Liver (tissue), 8 donors: ENCODE measurements at regions not wholly inside any gene's neighbourhood (a gene's known extent, or its start where the extent isn't known, plus 50 kb on each side); places are given as distances from the start of the nearest gene placed in this dataset.

ENCODE experiments used
- DNase-seq: peaks from one replicate; pipeline ENCODE4 v3.0.0-alpha.2; 2017; ENCODE audit warnings: low spot score
- H3K27ac ChIP-seq, 2 donors: one replicate each; pipeline ENCODE4 v1.7.0; 2013; ENCODE audit warnings: inconsistent platforms in 2 of 2, low read length in 2 of 2, control low read depth in 1 of 2, low read depth in 1 of 2, mild to moderate bottlenecking in 1 of 2
- H3K27me3 ChIP-seq, 4 donors: one replicate each; pipeline versions ENCODE4 v1.6.1 to v1.7.0; 2013; ENCODE audit warnings: low read length in 3 of 4, inconsistent platforms in 1 of 4, mild to moderate bottlenecking in 1 of 4, moderate library complexity in 1 of 4; ENCODE audit not compliant: control insufficient read depth in 4 of 4, insufficient read depth in 4 of 4
- H3K36me3 ChIP-seq, 4 donors: one replicate each; pipeline versions ENCODE4 v1.6.1 to v1.7.0; 2013; ENCODE audit warnings: low read length in 3 of 4, mild to moderate bottlenecking in 3 of 4, low read depth in 1 of 4, moderate library complexity in 1 of 4; ENCODE audit not compliant: control insufficient read depth in 4 of 4, insufficient read depth in 3 of 4
- H3K4me1 ChIP-seq, 4 donors: one replicate each; pipeline versions ENCODE4 v1.6.1 to v1.7.0; 2013; ENCODE audit warnings: low read length in 3 of 4, mild to moderate bottlenecking in 3 of 4, moderate library complexity in 1 of 4; ENCODE audit not compliant: control insufficient read depth in 4 of 4, insufficient read depth in 4 of 4
- H3K4me3 ChIP-seq, 3 donors: one replicate each; pipeline versions ENCODE4 v1.6.1 to v1.7.0; 2013; ENCODE audit warnings: low read length in 3 of 3, control low read depth in 1 of 3, low read depth in 1 of 3, mild to moderate bottlenecking in 1 of 3
- H3K9ac ChIP-seq, 2 donors: one replicate each; pipeline ENCODE4 v1.7.0; 2013; ENCODE audit warnings: low read length in 2 of 2, mild to moderate bottlenecking in 2 of 2, moderate library complexity in 2 of 2, control low read depth in 1 of 2, low read depth in 1 of 2
- H3K9me3 ChIP-seq, 4 donors: one replicate each; pipeline versions ENCODE4 v1.6.1 to v1.7.0; 2013; ENCODE audit warnings: low read length in 3 of 4; ENCODE audit not compliant: control insufficient read depth in 4 of 4
- EGR1 ChIP-seq, 2 donors: IDR thresholded peaks; 2 replicates each; pipeline ENCODE4 v1.6.1; 2016 to 2018; ENCODE audit warnings: antibody characterized with exemption in 2 of 2, low read depth in 2 of 2
- FOXA1 ChIP-seq: IDR thresholded peaks from 2 replicates; pipeline ENCODE4 v1.6.1; 2016; ENCODE audit warnings: antibody characterized with exemption
- FOXA2 ChIP-seq: IDR thresholded peaks from 2 replicates; pipeline ENCODE4 v1.6.1; 2016; ENCODE audit warnings: antibody characterized with exemption
- HNF4G ChIP-seq: IDR thresholded peaks from 2 replicates; pipeline ENCODE4 v1.6.1; 2016; ENCODE audit warnings: antibody characterized with exemption
- JUND ChIP-seq, 2 donors: IDR thresholded peaks; 2 replicates each; pipeline ENCODE4 v1.6.1; 2016; ENCODE audit warnings: antibody characterized with exemption in 2 of 2
- NR2F2 ChIP-seq: IDR thresholded peaks from 2 replicates; pipeline ENCODE4 v1.6.1; 2016; ENCODE audit warnings: antibody characterized with exemption
- RAD21 ChIP-seq, 2 donors: IDR thresholded peaks; 2 replicates each; pipeline ENCODE4 v1.6.1; 2016; ENCODE audit warnings: antibody characterized with exemption in 2 of 2, mild to moderate bottlenecking in 2 of 2
- RXRA ChIP-seq, 2 donors: IDR thresholded peaks; 2 replicates each; pipeline ENCODE4 v1.6.1; 2017 to 2018; ENCODE audit warnings: antibody characterized with exemption in 2 of 2, mild to moderate bottlenecking in 1 of 2
- WGBS: extraction: QIAGEN DNeasy Blood & Tissue Kit; methylation state at CpG from one replicate; pipeline ENCODE4 v1.1.7; 2013; 5-methylcytosine and 5-hydroxymethylcytosine counted together
- TF ChIP-seq, protein P1 (sequence below): IDR thresholded peaks from 2 replicates; pipeline ENCODE4 v1.6.1; 2016; ENCODE audit warnings: antibody characterized with exemption
- TF ChIP-seq, protein P2 (sequence below): IDR thresholded peaks from 2 replicates; pipeline ENCODE4 v1.6.1; 2016; ENCODE audit warnings: antibody characterized with exemption, mild to moderate bottlenecking
- TF ChIP-seq, protein P3 (sequence below): IDR thresholded peaks from 2 replicates; pipeline ENCODE4 v1.6.1; 2016; ENCODE audit warnings: antibody characterized with exemption
- TF ChIP-seq, protein P4 (sequence below): fragments of 150-350 bp; IDR thresholded peaks from 2 replicates; pipeline ENCODE4 v1.5.1; 2017; ENCODE audit warnings: improper control_type of control experiment, low read depth, low read length; ENCODE audit not compliant: missing input control
- donor health status: healthy.
- donor health status: healthy.
- donor health status: healthy.
- donor health status: healthy.
- donor health status: healthy.

DNA sequence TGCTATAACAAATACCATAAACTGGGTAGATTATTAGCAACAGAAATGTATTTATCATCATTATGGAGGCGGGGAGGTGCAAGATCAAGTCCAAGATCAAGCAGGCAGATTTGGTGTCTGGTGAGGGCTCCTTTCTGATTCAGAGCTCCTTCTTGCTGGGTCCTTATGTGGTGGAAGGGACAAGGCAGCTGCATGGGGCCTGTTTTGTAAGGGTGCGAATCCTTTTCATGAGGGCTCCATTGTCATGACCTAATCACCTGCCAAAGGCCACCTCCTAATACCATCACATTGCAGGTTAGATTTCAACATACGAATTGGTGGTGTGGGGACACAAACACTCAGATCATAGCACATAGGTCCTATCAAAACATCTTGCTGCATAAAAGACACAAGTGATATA lies 84.4 kb upstream of the CCDC150 start:
- Histone ChIP-seq H3K9me3 (no peaks in the 10 kb centered on the region), H3K27ac (no peak overlapping the region), H3K9ac (no peak overlapping the region), H3K27me3 (no peaks in the 10 kb centered on the region), H3K36me3 (no peaks in the 10 kb centered on the region), H3K4me1 (no peaks in the 10 kb centered on the region), H3K4me3 (no peak overlapping the region)
- no peak for TF ChIP-seq EGR1 (IDR thresholded peaks at IDR 0.05; ENCODE audit: low read depth in 2 of 2)
- TF ChIP-seq JUND (IDR thresholded peaks at IDR 0.05), result no peak
- TF ChIP-seq, protein P1, sequence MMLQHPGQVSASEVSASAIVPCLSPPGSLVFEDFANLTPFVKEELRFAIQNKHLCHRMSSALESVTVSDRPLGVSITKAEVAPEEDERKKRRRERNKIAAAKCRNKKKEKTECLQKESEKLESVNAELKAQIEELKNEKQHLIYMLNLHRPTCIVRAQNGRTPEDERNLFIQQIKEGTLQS, result no peak
- no peak for TF ChIP-seq HNF4G
- TF ChIP-seq, protein P2, sequence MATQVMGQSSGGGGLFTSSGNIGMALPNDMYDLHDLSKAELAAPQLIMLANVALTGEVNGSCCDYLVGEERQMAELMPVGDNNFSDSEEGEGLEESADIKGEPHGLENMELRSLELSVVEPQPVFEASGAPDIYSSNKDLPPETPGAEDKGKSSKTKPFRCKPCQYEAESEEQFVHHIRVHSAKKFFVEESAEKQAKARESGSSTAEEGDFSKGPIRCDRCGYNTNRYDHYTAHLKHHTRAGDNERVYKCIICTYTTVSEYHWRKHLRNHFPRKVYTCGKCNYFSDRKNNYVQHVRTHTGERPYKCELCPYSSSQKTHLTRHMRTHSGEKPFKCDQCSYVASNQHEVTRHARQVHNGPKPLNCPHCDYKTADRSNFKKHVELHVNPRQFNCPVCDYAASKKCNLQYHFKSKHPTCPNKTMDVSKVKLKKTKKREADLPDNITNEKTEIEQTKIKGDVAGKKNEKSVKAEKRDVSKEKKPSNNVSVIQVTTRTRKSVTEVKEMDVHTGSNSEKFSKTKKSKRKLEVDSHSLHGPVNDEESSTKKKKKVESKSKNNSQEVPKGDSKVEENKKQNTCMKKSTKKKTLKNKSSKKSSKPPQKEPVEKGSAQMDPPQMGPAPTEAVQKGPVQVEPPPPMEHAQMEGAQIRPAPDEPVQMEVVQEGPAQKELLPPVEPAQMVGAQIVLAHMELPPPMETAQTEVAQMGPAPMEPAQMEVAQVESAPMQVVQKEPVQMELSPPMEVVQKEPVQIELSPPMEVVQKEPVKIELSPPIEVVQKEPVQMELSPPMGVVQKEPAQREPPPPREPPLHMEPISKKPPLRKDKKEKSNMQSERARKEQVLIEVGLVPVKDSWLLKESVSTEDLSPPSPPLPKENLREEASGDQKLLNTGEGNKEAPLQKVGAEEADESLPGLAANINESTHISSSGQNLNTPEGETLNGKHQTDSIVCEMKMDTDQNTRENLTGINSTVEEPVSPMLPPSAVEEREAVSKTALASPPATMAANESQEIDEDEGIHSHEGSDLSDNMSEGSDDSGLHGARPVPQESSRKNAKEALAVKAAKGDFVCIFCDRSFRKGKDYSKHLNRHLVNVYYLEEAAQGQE, result no peak
- no peak for TF ChIP-seq FOXA2
- TF ChIP-seq, protein P3, sequence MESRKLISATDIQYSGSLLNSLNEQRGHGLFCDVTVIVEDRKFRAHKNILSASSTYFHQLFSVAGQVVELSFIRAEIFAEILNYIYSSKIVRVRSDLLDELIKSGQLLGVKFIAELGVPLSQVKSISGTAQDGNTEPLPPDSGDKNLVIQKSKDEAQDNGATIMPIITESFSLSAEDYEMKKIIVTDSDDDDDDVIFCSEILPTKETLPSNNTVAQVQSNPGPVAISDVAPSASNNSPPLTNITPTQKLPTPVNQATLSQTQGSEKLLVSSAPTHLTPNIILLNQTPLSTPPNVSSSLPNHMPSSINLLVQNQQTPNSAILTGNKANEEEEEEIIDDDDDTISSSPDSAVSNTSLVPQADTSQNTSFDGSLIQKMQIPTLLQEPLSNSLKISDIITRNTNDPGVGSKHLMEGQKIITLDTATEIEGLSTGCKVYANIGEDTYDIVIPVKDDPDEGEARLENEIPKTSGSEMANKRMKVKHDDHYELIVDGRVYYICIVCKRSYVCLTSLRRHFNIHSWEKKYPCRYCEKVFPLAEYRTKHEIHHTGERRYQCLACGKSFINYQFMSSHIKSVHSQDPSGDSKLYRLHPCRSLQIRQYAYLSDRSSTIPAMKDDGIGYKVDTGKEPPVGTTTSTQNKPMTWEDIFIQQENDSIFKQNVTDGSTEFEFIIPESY, result no peak
- no peak for TF ChIP-seq RAD21 (IDR thresholded peaks at IDR 0.05)
- 95% methylated on average over 3 of the region's 3 CpGs for WGBS
- DNase-seq, result no peak

DNA sequence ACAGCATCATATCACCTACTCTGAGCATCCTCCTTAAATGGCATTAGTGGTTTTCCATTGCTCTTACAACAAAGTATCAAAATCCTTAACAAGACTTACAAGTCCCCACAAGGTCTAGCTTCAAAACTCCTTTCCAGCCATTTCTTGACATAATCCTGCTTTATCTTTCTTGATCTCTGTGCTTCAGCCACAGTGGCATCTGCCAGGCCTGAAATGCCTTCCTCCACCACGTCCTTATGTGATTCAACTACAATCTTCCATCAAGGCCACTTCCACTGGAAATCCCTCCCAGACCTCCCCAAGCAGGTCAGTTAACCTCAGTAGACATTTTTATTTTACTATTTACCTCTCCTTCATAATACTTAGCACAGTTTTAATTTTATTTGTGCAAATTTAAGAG lies 83.8 kb upstream of the CCDC150 start:
- no peaks in the 10 kb centered on the region for H3K4me1 ChIP-seq
- no peak for TF ChIP-seq RAD21 (IDR thresholded peaks at IDR 0.05)
- no peak for TF ChIP-seq RXRA (IDR thresholded peaks at IDR 0.05)
- no peak for TF ChIP-seq FOXA1
- TF ChIP-seq NR2F2, result no peak
- TF ChIP-seq, protein P4, sequence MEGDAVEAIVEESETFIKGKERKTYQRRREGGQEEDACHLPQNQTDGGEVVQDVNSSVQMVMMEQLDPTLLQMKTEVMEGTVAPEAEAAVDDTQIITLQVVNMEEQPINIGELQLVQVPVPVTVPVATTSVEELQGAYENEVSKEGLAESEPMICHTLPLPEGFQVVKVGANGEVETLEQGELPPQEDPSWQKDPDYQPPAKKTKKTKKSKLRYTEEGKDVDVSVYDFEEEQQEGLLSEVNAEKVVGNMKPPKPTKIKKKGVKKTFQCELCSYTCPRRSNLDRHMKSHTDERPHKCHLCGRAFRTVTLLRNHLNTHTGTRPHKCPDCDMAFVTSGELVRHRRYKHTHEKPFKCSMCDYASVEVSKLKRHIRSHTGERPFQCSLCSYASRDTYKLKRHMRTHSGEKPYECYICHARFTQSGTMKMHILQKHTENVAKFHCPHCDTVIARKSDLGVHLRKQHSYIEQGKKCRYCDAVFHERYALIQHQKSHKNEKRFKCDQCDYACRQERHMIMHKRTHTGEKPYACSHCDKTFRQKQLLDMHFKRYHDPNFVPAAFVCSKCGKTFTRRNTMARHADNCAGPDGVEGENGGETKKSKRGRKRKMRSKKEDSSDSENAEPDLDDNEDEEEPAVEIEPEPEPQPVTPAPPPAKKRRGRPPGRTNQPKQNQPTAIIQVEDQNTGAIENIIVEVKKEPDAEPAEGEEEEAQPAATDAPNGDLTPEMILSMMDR, result no peak
- no peak overlapping the region for H3K27ac ChIP-seq
- H3K27me3 ChIP-seq, result no peaks in the 10 kb centered on the region
- H3K9ac ChIP-seq, result no peak overlapping the region
- DNase-seq, result no peak
- no peaks in the 10 kb centered on the region for H3K36me3 ChIP-seq
- no peak overlapping the region for H3K4me3 ChIP-seq
- no peaks in the 10 kb centered on the region for H3K9me3 ChIP-seq
- 79% methylated on average over 1 of the region's 1 CpG for WGBS
